H1 (cell line): ENCODE measurements at regions not wholly inside any gene's neighbourhood (a gene's known extent, or its start where the extent isn't known, plus 50 kb on each side); places are given as distances from the start of the nearest gene placed in this dataset.

Experiments
- CTCF ChIA-PET: fragments of 300-600 bp; sonication (Branson Sonifier 250); formaldehyde crosslinking; loops from one replicate; lab custom pipeline; 2021; ENCODE audit not compliant: partially characterized antibody; lab: Charles Lee
- POLR2A ChIA-PET: fragments of 300-600 bp; sonication (Branson Sonifier 250); formaldehyde crosslinking; loops from one replicate; lab custom pipeline; 2021; ENCODE audit warnings: inconsistent platforms; ENCODE audit not compliant: partially characterized antibody; lab: Charles Lee
- DNase-seq, 2 experiments: peaks; one replicate each; pipeline versions ENCODE4 v3.0.0 to v3.0.0-alpha.2; 2010 to 2022; ENCODE audit warnings: low spot score in 2 of 2, low read depth in 1 of 2, mixed read lengths in 1 of 2
- FAIRE-seq: peaks from 2 replicates; lab custom pipeline; 2011; peaks lifted over from hg19 to GRCh38; lab: Jason Lieb, UNC
- H2AFZ ChIP-seq: 2 replicates; pipeline ENCODE4 v1.8.1; 2012; ENCODE audit warnings: low read length, inconsistent platforms
- H2AK5ac ChIP-seq: 2 replicates; pipeline ENCODE4 v1.6.1; 2013; ENCODE audit warnings: low read depth, low read length
- H2BK120ac ChIP-seq: replicated peaks from 2 replicates; pipeline ENCODE3; 2013; ENCODE audit warnings: low read depth, low read length, inconsistent platforms
- H2BK12ac ChIP-seq: 2 replicates; pipeline ENCODE4 v1.6.1; 2013; ENCODE audit warnings: low read depth, low read length
- H2BK15ac ChIP-seq: 2 replicates; pipeline ENCODE4 v1.6.1; 2013; ENCODE audit warnings: low read length
- H2BK20ac ChIP-seq: 2 replicates; pipeline ENCODE4 v1.6.1; 2013; ENCODE audit warnings: low read length
- H2BK5ac ChIP-seq: 2 replicates; pipeline ENCODE4 v1.6.1; 2013; ENCODE audit warnings: low read depth, low read length
- H3K14ac ChIP-seq: 2 replicates; pipeline ENCODE4 v1.6.1; 2013; ENCODE audit warnings: inconsistent platforms; ENCODE audit not compliant: insufficient read length
- H3K18ac ChIP-seq: 2 replicates; pipeline ENCODE4 v1.6.1; 2013; ENCODE audit warnings: low read length; ENCODE audit errors: extremely low read depth
- H3K23ac ChIP-seq: 2 replicates; pipeline ENCODE4 v1.6.1; 2013; ENCODE audit warnings: inconsistent platforms; ENCODE audit not compliant: insufficient read length
- H3K23me2 ChIP-seq: 2 replicates; pipeline ENCODE4 v1.6.1; 2013; ENCODE audit warnings: low read depth, low read length
- H3K27ac ChIP-seq: 2 replicates; pipeline ENCODE4 v1.6.1; 2011; ENCODE audit warnings: low read depth, low read length, inconsistent platforms
- H3K27me3 ChIP-seq, 4 experiments: replicated peaks in 1 of 4; 1 replicate in 1 of 4; 2 replicates in 3 of 4; pipeline versions ENCODE4 v1.6.1 to v1.8.1; 2011 to 2013; ENCODE audit warnings: low read length in 3 of 4, mild to moderate bottlenecking in 3 of 4, inconsistent platforms in 2 of 4, mixed read lengths in 2 of 4, moderate library complexity in 1 of 4; ENCODE audit not compliant: control insufficient read depth in 3 of 4, insufficient read depth in 3 of 4; ENCODE audit errors: extremely low read depth in 1 of 4
- H3K36me3 ChIP-seq, 4 experiments: 2 replicates each; pipeline versions ENCODE4 v1.6.1 to v1.8.1; 2011 to 2013; ENCODE audit warnings: mild to moderate bottlenecking in 4 of 4, low read length in 3 of 4, moderate library complexity in 2 of 4, control low read depth in 1 of 4, inconsistent platforms in 1 of 4; ENCODE audit not compliant: insufficient read depth in 4 of 4, control insufficient read depth in 2 of 4
- H3K4ac ChIP-seq: replicated peaks from 2 replicates; pipeline ENCODE3; 2013; ENCODE audit warnings: low read length, low read depth, mixed read lengths, inconsistent platforms; ENCODE audit not compliant: insufficient read length
- H3K4me1 ChIP-seq, 4 experiments: replicated peaks in 1 of 4; 1 replicate in 1 of 4; 2 replicates in 3 of 4; pipeline versions ENCODE4 v1.6.1 to v1.8.1; 2011 to 2013; ENCODE audit warnings: low read length in 3 of 4, inconsistent platforms in 2 of 4, mixed read lengths in 1 of 4; ENCODE audit not compliant: insufficient read depth in 4 of 4, control insufficient read depth in 3 of 4
- H3K4me2 ChIP-seq, 2 experiments: 2 replicates each; pipeline versions ENCODE4 v1.6.1 to v1.8.1; 2011 to 2013; ENCODE audit warnings: low read depth in 2 of 2, low read length in 2 of 2, control low read depth in 1 of 2, inconsistent platforms in 1 of 2, mild to moderate bottlenecking in 1 of 2; ENCODE audit not compliant: insufficient read depth in 1 of 2
- H3K4me3 ChIP-seq, 4 experiments: fragments of 200-600, 300-600 bp in 1 of 4; sonication (generic), shearing (Covaris generic), sonication (Bioruptor Twin) in 1 of 4; 2 replicates each; pipeline versions ENCODE4 v1.5.1 to v1.8.1; 2011 to 2016; ENCODE audit warnings: low read length in 4 of 4, low read depth in 3 of 4, control low read depth in 2 of 4, inconsistent platforms in 2 of 4, mild to moderate bottlenecking in 2 of 4, mixed read lengths in 1 of 4, moderate library complexity in 1 of 4; ENCODE audit not compliant: insufficient read depth in 2 of 4; ENCODE audit errors: extremely low read depth in 1 of 4
- H3K56ac ChIP-seq: replicated peaks from 2 replicates; pipeline ENCODE3; 2013; ENCODE audit warnings: low read depth, mild to moderate bottlenecking, mixed read lengths, low read length, inconsistent platforms; ENCODE audit not compliant: insufficient read length
- H3K79me1 ChIP-seq: 2 replicates; pipeline ENCODE4 v1.6.1; 2013; ENCODE audit warnings: low read depth, low read length, control low read depth
- H3K79me2 ChIP-seq, 2 experiments: 2 replicates each; pipeline versions ENCODE4 v1.6.1 to v1.8.1; 2012 to 2013; ENCODE audit warnings: low read length in 2 of 2, mild to moderate bottlenecking in 2 of 2, inconsistent platforms in 1 of 2; ENCODE audit not compliant: insufficient read depth in 2 of 2, control insufficient read depth in 1 of 2
- H3K9ac ChIP-seq, 4 experiments: replicated peaks in 1 of 4; 1 replicate in 1 of 4; 2 replicates in 3 of 4; pipeline versions ENCODE4 v1.6.1 to v1.8.1; 2011 to 2013; ENCODE audit warnings: low read depth in 3 of 4, low read length in 3 of 4, control low read depth in 2 of 4, mild to moderate bottlenecking in 2 of 4, moderate library complexity in 2 of 4, inconsistent platforms in 1 of 4; ENCODE audit errors: extremely low read depth in 1 of 4
- H3K9me3 ChIP-seq, 2 experiments: 2 replicates each; pipeline versions ENCODE4 v1.6.1 to v1.8.1; 2012 to 2013; ENCODE audit warnings: mild to moderate bottlenecking in 2 of 2, moderate library complexity in 2 of 2, control low read depth in 1 of 2, inconsistent platforms in 1 of 2, low read depth in 1 of 2, low read length in 1 of 2, mixed read lengths in 1 of 2; ENCODE audit not compliant: insufficient read depth in 2 of 2
- H4K20me1 ChIP-seq, 2 experiments: replicated peaks in 1 of 2; 2 replicates each; pipeline versions ENCODE3 to v1.8.1; 2011 to 2013; ENCODE audit warnings: inconsistent platforms in 2 of 2, low read length in 2 of 2, mild to moderate bottlenecking in 1 of 2; ENCODE audit not compliant: insufficient read depth in 2 of 2, control insufficient read depth in 1 of 2
- H4K5ac ChIP-seq: 2 replicates; pipeline ENCODE4 v1.6.1; 2013; ENCODE audit warnings: low read length, low read depth, mixed read lengths, inconsistent platforms; ENCODE audit not compliant: insufficient read length
- H4K8ac ChIP-seq: 2 replicates; pipeline ENCODE4 v1.8.0; 2013; ENCODE audit warnings: mild to moderate bottlenecking, moderate library complexity, low read length, inconsistent platforms; ENCODE audit not compliant: insufficient read depth; ENCODE audit errors: extremely low read depth
- H4K91ac ChIP-seq: replicated peaks from 2 replicates; pipeline ENCODE3; 2013; ENCODE audit warnings: low read length, mixed read lengths, inconsistent platforms; ENCODE audit not compliant: insufficient read length
- CHD1 ChIP-seq: IDR thresholded peaks from 2 replicates; pipeline ENCODE4 v1.6.1; 2012; ENCODE audit warnings: low read depth, low read length, improper control_type of control experiment
- E2F6 ChIP-seq: IDR thresholded peaks from 2 replicates; pipeline ENCODE4 v1.6.1; 2012; ENCODE audit warnings: inconsistent platforms
- EP300 ChIP-seq, 2 experiments: IDR thresholded peaks; 1 replicate in 1 of 2; 2 replicates in 1 of 2; pipeline ENCODE4 v1.6.1; 2011 to 2012; ENCODE audit warnings: low read depth in 2 of 2, low read length in 2 of 2, mild to moderate bottlenecking in 2 of 2, borderline replicate concordance in 1 of 2, inconsistent platforms in 1 of 2, moderate library complexity in 1 of 2
- JUND ChIP-seq: IDR thresholded peaks from 2 replicates; pipeline ENCODE4 v1.6.1; 2011; ENCODE audit warnings: mild to moderate bottlenecking, improper control_type of control experiment, low read length
- whole genome bisulfite sequencing, 2 experiments: shearing (Covaris generic) in 1 of 2; methylation state at CpG; one replicate each; pipeline versions ENCODE4 v1.1.6 to v1.1.7; 2013 to 2015; ENCODE audit warnings: low lambda C conversion rate in 2 of 2, mixed read lengths in 2 of 2, inconsistent platforms in 1 of 2, low coverage in 1 of 2, missing lambda C conversion rate in 1 of 2; ENCODE audit not compliant: insufficient replicate concordance in 2 of 2, insufficient coverage in 1 of 2, insufficient read length in 1 of 2; ENCODE audit errors: extremely low coverage in 1 of 2, missing lambda C conversion rate in 1 of 2; 5-methylcytosine and 5-hydroxymethylcytosine counted together

- no peak overlapping the region for H2AK5ac ChIP-seq
- no peaks in the 10 kb centered on the region for H3K9me3 ChIP-seq
- no peak overlapping the region for H3K9ac ChIP-seq
- H3K79me1 ChIP-seq = no peaks in the 10 kb centered on the region
- 86% methylated on average over 6 of the region's 6 CpGs; no CpG with 5 or more reads in 1 of the 2 experiments for WGBS, 2 experiments
- H2BK15ac ChIP-seq = no peak overlapping the region
- H4K8ac ChIP-seq = no peak overlapping the region
- no peak overlapping the region for H3K23ac ChIP-seq
- no peaks in the 10 kb centered on the region for H3K36me3 ChIP-seq
- FAIRE-seq = no peak
- no peak overlapping the region for H4K5ac ChIP-seq
- H2BK120ac ChIP-seq = no peak overlapping the region
- no peak overlapping the region for H2BK20ac ChIP-seq
- TF ChIP-seq JUND (peak; percentile 79), EP300 (IDR thresholded peaks at IDR 0.05; ENCODE audit: borderline replicate concordance in 1 of 2, low read depth in 2 of 2, low read length in 2 of 2) (peak in 1 of 2 experiments; percentile 97; a peak in 2 of 3 replicates), CHD1 (peak; percentile 74), E2F6 (no peak)
- H3K14ac ChIP-seq = no peak overlapping the region
- no peaks in the 10 kb centered on the region for H3K79me2 ChIP-seq
- no peak overlapping the region for H2BK12ac ChIP-seq
- no peaks in the 10 kb centered on the region for H4K20me1 ChIP-seq
- no peak overlapping the region for H3K18ac ChIP-seq
- no peak overlapping the region for H3K4ac ChIP-seq
- no peak overlapping the region for H4K91ac ChIP-seq
- H2BK5ac ChIP-seq = no peak overlapping the region
- no peaks in the 10 kb centered on the region for H3K23me2 ChIP-seq
- ChIA-PET POLR2A (no interaction called here), CTCF (interaction anchor here (0.6 to 1.1 kb wide), 2 partner anchors 9 to 1525 kb away, joined by 3 read pairs; no protein-coding TSS in a partner anchor)
- H3K4me2 ChIP-seq = no peak overlapping the region
- no peak overlapping the region for H2AFZ ChIP-seq
- DNase-seq = no peak
- no peak overlapping the region for H3K4me3 ChIP-seq
- no peaks in the 10 kb centered on the region for H3K4me1 ChIP-seq
- no peak overlapping the region for H3K27ac ChIP-seq
- no peak overlapping the region for H3K56ac ChIP-seq
- no peaks in the 10 kb centered on the region for H3K27me3 ChIP-seq
Measured at GRCh38 chr16:51418258-51418657, 267.2 kb upstream of the SALL1 start.
